ENCODE measurements at regions not wholly inside any gene's neighbourhood (a gene's known extent, or its start where the extent isn't known, plus 50 kb on each side); places are given as distances from the start of the nearest gene placed in this dataset.

GRCh38 chr2:5548991-5549715 lies 143.0 kb upstream of the SOX11 start:
- ChIA-PET CTCF (no interaction called here), RAD21 (ENCODE audit: low non-redundant PET in 1 of 2, low total read pairs in 2 of 2, uncharacterized antibody in 2 of 2, unreplicated experiment in 2 of 2) (no interaction called here), POLR2A (no interaction called here)
- intact Hi-C loops (cut with micrococcal nuclease): no loop called here
- Histone ChIP-seq H3K27ac (ENCODE audit: low read depth, low read length) (no peak overlapping the region), H2AFZ (ENCODE audit: low read depth, low read length, poor library complexity, severe bottlenecking) (no peak overlapping the region), H3K4me3 (replicated peaks in 1 of 2; ENCODE audit: low read depth in 1 of 2, low read length in 2 of 2) (no peak overlapping the region), H3K36me3 (ENCODE audit: control insufficient read depth in 1 of 2, insufficient read depth in 2 of 2, low read length in 2 of 2) (no peaks in the 10 kb centered on the region), H3K9me2 (ENCODE audit: insufficient read depth) (no peaks in the 10 kb centered on the region), H3K27me3 (ENCODE audit: insufficient read depth, low read length) (no peaks in the 10 kb centered on the region), H4K20me1 (ENCODE audit: insufficient read depth) (no peaks in the 10 kb centered on the region), H3K4me2 (ENCODE audit: low read length) (no peak overlapping the region), H3K4me1 (ENCODE audit: control insufficient read depth in 1 of 2, insufficient read depth in 2 of 2, low read length in 2 of 2) (no peaks in the 10 kb centered on the region), H3K9me3 (ENCODE audit: control insufficient read depth in 1 of 2, insufficient read depth in 1 of 2, low read depth in 1 of 2, low read length in 2 of 2) (peaks cover 4 to 34% of the 10 kb centered on the region in 2 experiments; a peak in 3 of 4 replicates), H3K79me2 (ENCODE audit: insufficient read depth, low read length) (no peaks in the 10 kb centered on the region), H3K9ac (ENCODE audit: low read length) (no peak overlapping the region)
- ATAC-seq (no peak), DNase-seq (ENCODE audit: low read depth, low spot score) (no peak)
- no peak for TF ChIP-seq ELF1 (IDR thresholded peaks at IDR 0.05; ENCODE audit: borderline replicate concordance, low read depth)
- no peak for TF ChIP-seq SRF (IDR thresholded peaks at IDR 0.05; ENCODE audit: low read depth)
- no peak for TF ChIP-seq SP1 (IDR thresholded peaks at IDR 0.05; ENCODE audit: low read depth)
- no peak for TF ChIP-seq JUND (IDR thresholded peaks at IDR 0.05)
- TF ChIP-seq ATF3 (IDR thresholded peaks at IDR 0.05): no peak
- TF ChIP-seq ZBTB33 (IDR thresholded peaks at IDR 0.05; ENCODE audit: extremely low read depth, insufficient replicate concordance, low read length): no peak
- no peak for TF ChIP-seq SIN3A (IDR thresholded peaks at IDR 0.05; ENCODE audit: low read depth)
- no peak for TF ChIP-seq CTCF (IDR thresholded peaks at IDR 0.05 in 2 of 3, conservative IDR thresholded peaks at IDR 0.05 in 1 of 3; ENCODE audit: borderline replicate concordance in 1 of 3, insufficient read depth in 1 of 3, low read depth in 2 of 3, low read length in 2 of 3)
- TF ChIP-seq POLR2AphosphoS5 (IDR thresholded peaks at IDR 0.05; ENCODE audit: low read depth, low read length): no peak
- no peak for TF ChIP-seq MAX (IDR thresholded peaks at IDR 0.05)
- TF ChIP-seq TCF7L2 (IDR thresholded peaks at IDR 0.05; ENCODE audit: borderline replicate concordance, extremely low read depth, insufficient read depth, insufficient read length): no peak
- no peak for TF ChIP-seq ZFX (IDR thresholded peaks at IDR 0.05)
- no peak for TF ChIP-seq EZH2 (IDR thresholded peaks at IDR 0.05)
- TF ChIP-seq RAD21 (IDR thresholded peaks at IDR 0.05; ENCODE audit: low read depth): no peak
- no peak for TF ChIP-seq FOSL1 (IDR thresholded peaks at IDR 0.05; ENCODE audit: low read depth)
- TF ChIP-seq EGR1 (IDR thresholded peaks at IDR 0.05; ENCODE audit: low read depth): no peak
- BruUV-seq (replicated peaks): no TSS peak
